Right ventricle myocardium superior (tissue), 1 donor: ENCODE measurements at regions not wholly inside any gene's neighbourhood (a gene's known extent, or its start where the extent isn't known, plus 50 kb on each side); places are given as distances from the start of the nearest gene placed in this dataset.

Experiments
- ATAC-seq: fragments of 200-7000 bp; cut with Tn5 transposase; one replicate; pipeline ENCODE4 v1.9.1; 2020; ENCODE audit warnings: mild to moderate bottlenecking; ENCODE audit not compliant: poor library complexity
- DNase-seq: peaks from one replicate; pipeline ENCODE4 v3.0.0-alpha.2; 2020
- intact Hi-C: fragments of 100-400 bp; cut with DNase I; formaldehyde crosslinking; loops from one replicate; pipeline ENCODE4 v1.11.2; 2022
- donor health status: DM: no; HTN: yes; CAD: no; lungs with severe emphysema.

DNA sequence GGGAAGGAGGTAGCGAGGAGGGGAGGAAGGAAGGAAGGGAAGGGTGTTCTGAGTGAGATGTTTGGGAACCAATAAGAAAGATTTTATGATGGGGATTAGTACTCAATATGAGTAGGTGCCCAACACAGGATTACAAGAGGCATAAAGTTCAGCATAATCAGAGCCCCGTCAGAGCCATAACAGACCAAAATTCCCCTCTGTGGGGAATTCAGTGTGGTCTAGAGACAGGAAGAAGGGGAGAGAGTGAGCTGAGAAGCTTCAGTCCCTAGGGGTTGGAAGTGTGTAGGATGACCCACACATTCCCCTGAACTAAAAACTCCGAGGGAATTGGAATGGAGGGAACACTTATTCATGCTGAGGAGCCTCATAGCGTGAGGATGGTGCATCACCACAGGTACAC lies 160.3 kb upstream of the SASH1 start:
- intact Hi-C loops, result loop anchor here (5.0 kb wide), 1 partner anchor 70 kb away; no protein-coding TSS in a partner anchor
- no peak for ATAC-seq
- DNase-seq, result no peak

DNA sequence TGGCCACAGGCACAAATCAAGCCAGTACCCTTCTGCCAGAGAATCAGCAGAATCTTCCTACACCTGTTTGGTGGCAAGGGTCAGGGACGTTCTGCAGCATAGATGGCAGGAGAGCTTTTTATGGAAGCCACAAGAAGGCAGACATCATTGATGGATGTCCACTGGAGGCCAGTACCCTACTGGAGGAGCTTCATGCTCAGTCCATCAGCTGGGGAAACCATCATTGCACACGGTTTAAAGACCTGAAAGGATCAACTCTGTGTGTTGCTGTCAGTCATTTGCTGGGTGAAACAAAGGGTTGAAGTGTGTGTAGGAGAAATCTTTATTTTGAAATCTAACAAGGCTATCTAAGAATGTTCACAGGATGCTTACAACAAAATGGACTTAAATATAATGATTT lies 158.9 kb upstream of the SASH1 start:
- intact Hi-C loops, result loop anchor here (5.0 kb wide), 1 partner anchor 69 kb away; no protein-coding TSS in a partner anchor
- ATAC-seq (no peak), DNase-seq (no peak)

DNA sequence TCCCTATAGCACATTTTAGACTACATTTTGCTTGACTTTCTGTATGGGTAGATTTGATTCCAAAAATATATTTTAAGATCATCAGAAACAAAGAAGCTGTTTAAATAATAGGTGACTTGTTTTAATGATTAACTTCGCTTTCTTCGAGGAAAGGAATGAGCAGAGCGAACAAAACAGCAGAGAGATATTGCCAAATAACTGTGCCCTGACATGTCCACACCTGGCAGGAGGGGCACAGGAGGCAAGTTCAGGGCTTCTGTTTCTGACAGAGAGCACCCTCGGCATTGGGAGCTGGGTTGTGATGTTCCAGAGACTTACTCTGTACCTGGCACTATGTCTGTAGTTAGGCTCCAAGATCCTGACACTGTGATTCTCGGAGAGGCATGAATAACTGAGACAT lies 155.7 kb upstream of the SASH1 start:
- ATAC-seq (no peak), DNase-seq (no peak)

GRCh38 chr6:148192310-148192709 lies 150.3 kb upstream of the SASH1 start:
- ATAC-seq (peak; percentile 43), DNase-seq (no peak)
- intact Hi-C loops, result no loop called here

More for the DNA sequence above, 155.7 kb upstream of the SASH1 start:
- intact Hi-C loops, result no loop called here

DNA sequence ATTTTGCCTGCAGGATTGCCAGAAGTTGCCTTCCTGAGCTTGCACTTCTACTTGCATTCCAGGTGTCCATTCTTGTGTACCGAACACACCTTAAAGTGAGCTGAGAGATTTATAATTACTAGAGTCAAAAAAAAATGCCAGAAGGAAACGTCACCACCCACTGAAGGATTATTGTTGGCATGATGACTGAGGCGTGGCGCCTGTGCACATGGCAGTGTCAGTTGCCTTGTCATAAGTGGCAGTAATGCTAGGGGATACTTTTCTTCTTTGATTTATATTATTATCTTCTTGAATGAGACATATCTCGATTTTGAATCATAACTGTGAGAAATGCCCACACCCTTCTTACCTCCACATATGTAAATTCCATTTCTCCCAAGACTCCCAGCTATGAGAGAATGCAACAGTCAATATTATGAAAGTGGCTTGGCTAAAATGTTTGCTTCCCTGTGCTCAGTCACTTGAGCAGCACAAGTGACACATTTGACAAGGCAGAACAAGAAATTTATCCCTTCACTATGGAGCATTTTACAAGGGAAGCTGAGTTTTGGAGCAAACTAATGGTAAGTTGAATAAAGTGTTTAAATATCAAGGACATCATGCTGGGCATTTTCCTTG lies 149.5 kb upstream of the SASH1 start:
- intact Hi-C loops, result no loop called here
- no peak for DNase-seq
- no peak for ATAC-seq

- ATAC-seq, result no peak
- intact Hi-C loops, result no loop called here
- DNase-seq, result no peak
Measured at GRCh38 chr6:148195511-148195910, 147.1 kb upstream of the SASH1 start.

DNA sequence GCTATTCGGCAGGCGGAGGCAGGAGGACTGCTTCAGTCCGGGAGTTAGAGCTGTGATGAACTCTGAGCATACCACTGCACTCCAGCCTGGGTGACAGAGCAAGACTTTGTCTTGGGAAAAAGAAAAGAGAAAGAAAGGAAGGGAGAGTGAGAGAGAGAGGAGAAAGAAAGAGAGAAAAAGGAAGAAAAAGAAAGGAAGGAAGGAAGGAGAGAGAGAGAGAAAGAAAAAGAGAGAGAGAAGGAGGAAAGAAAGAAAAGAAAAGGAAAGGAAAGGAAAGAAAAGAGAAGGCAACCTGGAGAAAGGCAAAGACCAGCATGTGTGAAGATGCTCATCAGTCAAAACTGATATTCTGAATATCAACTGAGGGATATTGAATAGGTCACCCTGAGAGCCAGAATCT lies 143.1 kb upstream of the SASH1 start:
- ATAC-seq, result no peak
- intact Hi-C loops, result no loop called here
- DNase-seq, result no peak

DNA sequence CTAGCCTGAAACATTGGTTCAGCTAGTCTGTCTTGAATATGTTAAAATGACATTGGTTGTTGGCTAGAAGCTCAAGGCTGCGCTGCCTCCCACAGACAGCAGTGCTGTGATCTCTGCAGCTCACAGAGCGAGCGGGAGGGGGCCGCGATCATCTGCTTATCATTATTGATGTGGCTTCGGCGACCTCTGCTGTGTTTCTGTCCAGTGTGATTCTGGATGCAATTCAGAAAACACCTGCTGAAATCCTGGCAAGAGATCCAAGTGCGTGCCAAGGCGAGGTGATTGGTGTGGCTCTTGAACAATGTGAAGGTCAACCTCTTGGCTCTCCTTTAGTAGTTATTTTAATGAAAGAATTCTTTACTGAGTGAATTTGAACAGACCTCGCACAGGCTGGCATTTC lies 142.3 kb upstream of the SASH1 start:
- ATAC-seq (peak; percentile 58), DNase-seq (no peak)
- intact Hi-C loops, result no loop called here

GRCh38 chr6:148200781-148201180 lies 141.9 kb upstream of the SASH1 start:
- intact Hi-C loops, result no loop called here
- DNase-seq, result no peak
- ATAC-seq, result no peak

DNA sequence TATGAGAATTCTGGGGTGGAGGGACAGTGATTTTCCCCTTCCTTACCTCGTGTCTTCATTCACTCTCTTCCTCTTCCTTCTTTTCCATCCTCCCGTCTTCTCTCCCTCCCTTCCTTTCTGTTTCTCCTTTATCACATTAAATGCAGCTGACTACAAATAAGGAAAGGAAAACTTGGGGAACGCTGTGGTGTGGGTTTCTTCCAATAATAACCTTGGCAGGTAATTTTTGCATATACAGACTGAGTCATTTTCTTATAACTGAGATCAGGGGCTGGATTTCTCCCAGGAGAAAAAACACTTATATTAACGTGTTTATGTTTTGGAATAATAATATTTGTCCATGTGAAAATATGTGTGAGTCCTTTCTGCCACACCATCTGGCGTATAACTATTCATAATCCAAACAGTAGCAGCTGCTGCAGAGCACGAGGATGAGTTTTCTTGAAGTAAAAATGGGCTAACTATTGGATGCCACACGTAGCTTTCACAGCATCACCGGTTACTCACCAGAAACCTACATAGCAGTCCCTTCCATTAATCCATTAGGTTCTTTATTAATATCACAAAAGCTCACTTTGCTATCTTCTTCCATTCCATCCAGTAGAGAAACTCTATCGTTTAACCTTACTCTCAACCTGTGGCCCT lies 139.2 kb upstream of the SASH1 start:
- no peak for DNase-seq
- intact Hi-C loops, result no loop called here
- no peak for ATAC-seq

- intact Hi-C loops, result no loop called here
- ATAC-seq, result no peak
Measured at GRCh38 chr6:148203970-148204369, 138.7 kb upstream of the SASH1 start.

DNA sequence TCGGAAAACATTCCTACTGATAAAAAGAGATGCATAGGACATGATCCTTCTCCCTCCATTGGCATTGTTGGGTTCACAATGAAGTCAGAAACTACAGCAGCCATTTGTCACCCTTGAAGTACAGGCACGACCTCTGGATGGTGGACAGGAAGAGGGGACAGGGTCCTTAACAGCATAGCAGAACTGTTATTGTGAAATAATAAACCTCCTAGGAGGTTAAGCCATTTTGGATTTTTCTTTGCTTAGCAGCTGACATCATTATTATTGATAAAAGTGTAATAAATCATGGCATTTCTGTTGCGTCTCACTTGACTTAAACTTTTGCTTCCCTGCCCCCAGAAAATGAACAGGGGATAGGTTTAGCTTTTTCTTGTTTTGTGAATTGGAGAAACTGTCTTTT lies 134.3 kb upstream of the SASH1 start:
- ATAC-seq, result no peak
- no peak for DNase-seq
- intact Hi-C loops, result no loop called here

More at GRCh38 chr6:148203970-148204369, 138.7 kb upstream of the SASH1 start:
- DNase-seq, result no peak

GRCh38 chr6:148211777-148212324 lies 130.8 kb upstream of the SASH1 start:
- ATAC-seq (no peak), DNase-seq (no peak)
- intact Hi-C loops, result no loop called here

DNA sequence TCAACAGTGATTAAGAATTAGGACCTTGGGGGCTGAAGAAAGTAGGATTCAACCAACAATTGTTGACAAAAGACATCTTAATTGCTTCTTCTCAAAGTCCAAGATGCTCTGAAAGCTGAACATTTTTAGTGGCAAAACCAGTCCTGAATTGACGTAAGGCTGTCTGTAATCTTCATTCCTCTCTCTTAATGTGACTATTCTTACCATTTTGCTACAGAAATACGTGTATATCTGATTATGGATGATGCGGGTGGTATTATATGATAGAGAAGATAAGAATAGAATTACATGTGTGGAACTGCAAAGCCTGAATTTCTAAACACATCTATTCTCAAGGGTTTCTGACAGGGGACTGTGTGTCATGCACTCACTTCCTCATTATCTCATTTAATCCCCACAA lies 130.3 kb upstream of the SASH1 start:
- no peak for ATAC-seq
- intact Hi-C loops, result no loop called here
- DNase-seq, result no peak

- intact Hi-C loops, result no loop called here
- DNase-seq (no peak), ATAC-seq (no peak)
Measured at GRCh38 chr6:148213366-148213765, 129.3 kb upstream of the SASH1 start.

- DNase-seq (no peak), ATAC-seq (no peak)
- intact Hi-C loops, result no loop called here
Measured at GRCh38 chr6:148214667-148215066, 128.0 kb upstream of the SASH1 start.

- ATAC-seq (no peak), DNase-seq (no peak)
- intact Hi-C loops, result no loop called here
Measured at GRCh38 chr6:148217051-148217450, 125.6 kb upstream of the SASH1 start.

GRCh38 chr6:148217921-148218320 lies 124.7 kb upstream of the SASH1 start:
- no peak for ATAC-seq
- intact Hi-C loops, result no loop called here

GRCh38 chr6:148218542-148219258 lies 123.9 kb upstream of the SASH1 start:
- DNase-seq, result no peak

More at GRCh38 chr6:148217921-148218320, 124.7 kb upstream of the SASH1 start:
- DNase-seq, result no peak

More at GRCh38 chr6:148218542-148219258, 123.9 kb upstream of the SASH1 start:
- peak; percentile 83 for ATAC-seq
- intact Hi-C loops, result no loop called here
